Thoracic aorta (tissue), 2 donors: ENCODE measurements at regions not wholly inside any gene's neighbourhood (a gene's known extent, or its start where the extent isn't known, plus 50 kb on each side); places are given as distances from the start of the nearest gene placed in this dataset.
A peak's percentile ranks its signal among the peaks of the same experiment; 100 is the strongest.

ENCODE experiments used
- ATAC-seq: fragments of 150-250 bp; one replicate; pipeline ENCODE4 v1.8.0; 2017; ENCODE audit warnings: low read depth; ENCODE audit not compliant: insufficient number of reproducible peaks, low FRiP score
- DNase-seq: peaks from one replicate; pipeline ENCODE4 v3.0.0-alpha.2; 2020; ENCODE audit warnings: low spot score
- H3K27ac ChIP-seq, 2 donors: fragments of 200-600 bp; sonication (generic); 1 replicate in 1 of 2; 2 replicates in 1 of 2; pipeline ENCODE4 v1.5.1; 2016; ENCODE audit warnings: mild to moderate bottlenecking in 2 of 2, moderate library complexity in 2 of 2
- H3K27me3 ChIP-seq: fragments of 200-600 bp; sonication (generic); replicated peaks from 2 replicates; pipeline ENCODE4 v1.6.0; 2016; ENCODE audit warnings: mild to moderate bottlenecking; ENCODE audit not compliant: insufficient read depth
- H3K36me3 ChIP-seq: fragments of 200-600 bp; sonication (generic); one replicate; pipeline ENCODE4 v1.5.1; 2016
- H3K4me1 ChIP-seq, 2 donors: fragments of 200-600 bp; sonication (generic); 1 replicate in 1 of 2; 2 replicates in 1 of 2; pipeline versions ENCODE4 v1.5.1 to v1.6.0; 2016; ENCODE audit warnings: low read depth in 2 of 2, mild to moderate bottlenecking in 1 of 2; ENCODE audit not compliant: control insufficient read depth in 1 of 2
- H3K4me3 ChIP-seq: fragments of 200-600 bp; sonication (generic); 2 replicates; pipeline ENCODE4 v1.5.1; 2016; ENCODE audit warnings: mild to moderate bottlenecking
- H3K9me3 ChIP-seq: fragments of 200-600 bp; sonication (generic); 2 replicates; pipeline ENCODE4 v1.5.1; 2016
- TF ChIP-seq, protein P1 (sequence below): fragments of 200-600 bp; sonication (generic); IDR thresholded peaks from one replicate; pipeline ENCODE4 v1.5.1; 2019; ENCODE audit warnings: antibody characterized with exemption

GRCh38 chr3:193857996-193858395 is 265.0 kb downstream of the OPA1 start:
- Histone ChIP-seq H3K27me3 (no peaks in the 10 kb centered on the region), H3K36me3 (no peaks in the 10 kb centered on the region)

GRCh38 chr3:193859195-193859594 is 266.2 kb downstream of the OPA1 start:
- no peak overlapping the region for H3K4me3 ChIP-seq
- no peak for ATAC-seq
- TF ChIP-seq, protein P1, sequence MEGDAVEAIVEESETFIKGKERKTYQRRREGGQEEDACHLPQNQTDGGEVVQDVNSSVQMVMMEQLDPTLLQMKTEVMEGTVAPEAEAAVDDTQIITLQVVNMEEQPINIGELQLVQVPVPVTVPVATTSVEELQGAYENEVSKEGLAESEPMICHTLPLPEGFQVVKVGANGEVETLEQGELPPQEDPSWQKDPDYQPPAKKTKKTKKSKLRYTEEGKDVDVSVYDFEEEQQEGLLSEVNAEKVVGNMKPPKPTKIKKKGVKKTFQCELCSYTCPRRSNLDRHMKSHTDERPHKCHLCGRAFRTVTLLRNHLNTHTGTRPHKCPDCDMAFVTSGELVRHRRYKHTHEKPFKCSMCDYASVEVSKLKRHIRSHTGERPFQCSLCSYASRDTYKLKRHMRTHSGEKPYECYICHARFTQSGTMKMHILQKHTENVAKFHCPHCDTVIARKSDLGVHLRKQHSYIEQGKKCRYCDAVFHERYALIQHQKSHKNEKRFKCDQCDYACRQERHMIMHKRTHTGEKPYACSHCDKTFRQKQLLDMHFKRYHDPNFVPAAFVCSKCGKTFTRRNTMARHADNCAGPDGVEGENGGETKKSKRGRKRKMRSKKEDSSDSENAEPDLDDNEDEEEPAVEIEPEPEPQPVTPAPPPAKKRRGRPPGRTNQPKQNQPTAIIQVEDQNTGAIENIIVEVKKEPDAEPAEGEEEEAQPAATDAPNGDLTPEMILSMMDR = no peak
- DNase-seq = no peak
- H3K9me3 ChIP-seq = no peaks in the 10 kb centered on the region
- H3K36me3 ChIP-seq = no peaks in the 10 kb centered on the region
- H3K27ac ChIP-seq = no peak overlapping the region
- H3K27me3 ChIP-seq = no peaks in the 10 kb centered on the region
- H3K4me1 ChIP-seq = peaks cover 0 to 13% of the 10 kb centered on the region in 2 donors

More at GRCh38 chr3:193857996-193858395, 265.0 kb downstream of the OPA1 start:
- ATAC-seq = peak; percentile 66
- TF ChIP-seq, protein P1 = no peak
- no peak for DNase-seq
- Histone ChIP-seq H3K9me3 (no peaks in the 10 kb centered on the region), H3K4me1 (peaks cover 0 to 5% of the 10 kb centered on the region in 2 donors), H3K4me3 (no peak overlapping the region), H3K27ac (no peak overlapping the region)

DNA sequence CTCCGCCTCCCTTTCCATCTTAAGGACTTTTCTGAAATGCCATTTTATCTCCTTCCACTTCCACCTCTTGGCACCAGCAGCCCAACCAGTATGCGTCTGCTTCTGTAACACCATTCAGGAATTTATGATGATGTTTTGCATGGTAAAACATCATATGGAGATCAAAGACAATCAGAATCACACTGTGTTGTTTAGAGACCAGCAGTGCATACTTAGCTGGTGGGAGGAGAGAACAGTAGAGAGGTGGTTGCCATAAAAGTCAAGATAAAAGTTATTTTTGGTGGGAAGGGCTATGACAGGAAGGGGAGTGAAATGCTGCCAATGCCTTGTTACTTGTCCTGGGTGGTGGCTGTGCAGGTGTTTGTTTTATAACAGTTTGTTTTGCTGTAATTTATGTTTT is 268.0 kb downstream of the OPA1 start:
- TF ChIP-seq, protein P1 = no peak
- peaks cover 5 to 24% of the 10 kb centered on the region in 2 donors for H3K4me1 ChIP-seq

DNA sequence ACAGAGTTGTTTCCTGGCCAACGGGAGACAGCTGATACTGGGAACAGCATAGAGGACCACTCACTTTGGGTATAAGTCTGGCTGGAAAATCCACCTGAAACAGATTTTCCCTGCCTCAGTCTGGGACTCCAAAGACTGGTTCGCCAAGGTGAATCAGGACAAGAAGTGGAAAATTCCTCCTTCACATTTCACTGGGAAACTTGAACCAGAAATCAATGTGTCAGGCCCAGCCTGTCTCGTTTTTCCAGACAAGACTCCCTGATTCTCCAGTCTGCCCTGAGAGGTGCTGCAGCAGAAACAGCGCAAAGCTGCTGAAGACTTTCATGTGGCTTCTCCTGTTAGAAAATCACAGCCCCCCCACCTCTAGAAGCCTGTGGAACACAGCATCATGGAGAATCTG is 269.8 kb downstream of the OPA1 start:
- ATAC-seq = no peak
- Histone ChIP-seq H3K4me1 (peaks cover 14 to 35% of the 10 kb centered on the region in 2 donors), H3K4me3 (no peak overlapping the region), H3K27ac (no peak overlapping the region), H3K9me3 (no peaks in the 10 kb centered on the region), H3K27me3 (no peaks in the 10 kb centered on the region), H3K36me3 (no peaks in the 10 kb centered on the region)
- DNase-seq = no peak
- TF ChIP-seq, protein P1 = no peak

More for the DNA sequence above, 268.0 kb downstream of the OPA1 start:
- no peak for DNase-seq
- Histone ChIP-seq H3K27ac (no peak overlapping the region), H3K36me3 (no peaks in the 10 kb centered on the region), H3K9me3 (no peaks in the 10 kb centered on the region), H3K4me3 (no peak overlapping the region), H3K27me3 (no peaks in the 10 kb centered on the region)
- ATAC-seq = no peak

GRCh38 chr3:193863657-193864357 is 270.8 kb downstream of the OPA1 start:
- no peaks in the 10 kb centered on the region for H3K36me3 ChIP-seq
- H3K4me3 ChIP-seq = no peak overlapping the region
- TF ChIP-seq, protein P1 = no peak
- H3K9me3 ChIP-seq = no peaks in the 10 kb centered on the region
- H3K27me3 ChIP-seq = no peaks in the 10 kb centered on the region
- ATAC-seq (no peak), DNase-seq (no peak)
- H3K4me1 ChIP-seq = peaks cover 14 to 35% of the 10 kb centered on the region in 2 donors
- H3K27ac ChIP-seq = no peak overlapping the region
